ENCODE measurements at regions not wholly inside any gene's neighbourhood (a gene's known extent, or its start where the extent isn't known, plus 50 kb on each side); places are given as distances from the start of the nearest gene placed in this dataset.

DNA sequence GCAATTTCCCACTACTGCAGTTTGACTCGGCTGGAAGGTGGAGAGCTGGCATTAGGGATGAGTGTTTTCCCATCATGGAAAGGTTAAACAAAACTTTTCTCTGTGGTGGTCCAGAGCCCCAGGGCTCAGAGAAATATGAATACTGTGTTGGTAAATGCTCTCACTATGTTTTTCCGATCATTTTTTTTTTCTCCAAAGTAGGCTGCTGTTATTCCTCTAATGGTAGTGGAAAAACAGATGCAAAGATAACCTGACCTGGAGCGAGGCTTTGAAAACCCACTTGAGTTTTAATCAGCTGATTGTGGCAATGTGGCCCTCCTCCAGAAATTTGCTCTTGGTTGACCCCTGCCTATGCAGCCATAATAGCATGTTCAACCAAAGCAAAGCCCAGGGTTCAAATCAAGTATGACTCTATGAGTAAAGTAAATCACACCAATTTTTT is 320.8 kb upstream of the CTNNB1 start:
- DNase-seq: no peak
- Histone ChIP-seq H3K9me3 (no peaks in the 10 kb centered on the region), H3K27me3 (no peaks in the 10 kb centered on the region), H3K36me3 (no peaks in the 10 kb centered on the region), H3K4me3 (ENCODE audit: low read depth, low read length) (no peak overlapping the region), H3K4me1 (no peaks in the 10 kb centered on the region)
- TF ChIP-seq, protein P1, sequence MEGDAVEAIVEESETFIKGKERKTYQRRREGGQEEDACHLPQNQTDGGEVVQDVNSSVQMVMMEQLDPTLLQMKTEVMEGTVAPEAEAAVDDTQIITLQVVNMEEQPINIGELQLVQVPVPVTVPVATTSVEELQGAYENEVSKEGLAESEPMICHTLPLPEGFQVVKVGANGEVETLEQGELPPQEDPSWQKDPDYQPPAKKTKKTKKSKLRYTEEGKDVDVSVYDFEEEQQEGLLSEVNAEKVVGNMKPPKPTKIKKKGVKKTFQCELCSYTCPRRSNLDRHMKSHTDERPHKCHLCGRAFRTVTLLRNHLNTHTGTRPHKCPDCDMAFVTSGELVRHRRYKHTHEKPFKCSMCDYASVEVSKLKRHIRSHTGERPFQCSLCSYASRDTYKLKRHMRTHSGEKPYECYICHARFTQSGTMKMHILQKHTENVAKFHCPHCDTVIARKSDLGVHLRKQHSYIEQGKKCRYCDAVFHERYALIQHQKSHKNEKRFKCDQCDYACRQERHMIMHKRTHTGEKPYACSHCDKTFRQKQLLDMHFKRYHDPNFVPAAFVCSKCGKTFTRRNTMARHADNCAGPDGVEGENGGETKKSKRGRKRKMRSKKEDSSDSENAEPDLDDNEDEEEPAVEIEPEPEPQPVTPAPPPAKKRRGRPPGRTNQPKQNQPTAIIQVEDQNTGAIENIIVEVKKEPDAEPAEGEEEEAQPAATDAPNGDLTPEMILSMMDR (IDR thresholded peaks at IDR 0.05; ENCODE audit: low read depth, low read length): no peak

DNA sequence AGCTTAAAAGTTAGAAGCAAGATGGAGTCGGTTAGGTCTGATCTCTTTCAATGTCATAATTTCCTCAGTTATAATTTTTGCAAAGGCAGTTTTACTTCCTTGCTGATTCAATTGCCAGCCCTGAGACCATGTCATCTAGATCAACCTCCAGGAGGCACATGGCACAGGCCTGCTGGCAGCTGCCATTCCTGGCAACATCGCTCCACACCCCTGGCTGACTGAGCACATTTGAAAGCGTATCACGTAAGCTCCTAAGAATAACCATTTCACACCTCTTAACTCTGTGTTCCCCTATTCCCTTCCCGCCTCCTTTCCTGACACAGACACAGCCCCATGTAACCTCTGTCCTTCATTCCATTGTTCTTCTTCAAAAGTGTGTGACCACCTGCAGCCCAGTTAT is 313.9 kb upstream of the CTNNB1 start:
- Histone ChIP-seq H3K4me1 (no peaks in the 10 kb centered on the region), H3K9me3 (no peaks in the 10 kb centered on the region), H3K36me3 (no peaks in the 10 kb centered on the region), H3K27me3 (no peaks in the 10 kb centered on the region), H3K4me3 (ENCODE audit: low read depth, low read length) (no peak overlapping the region)
- DNase-seq: no peak
- TF ChIP-seq, protein P1 (IDR thresholded peaks at IDR 0.05; ENCODE audit: low read depth, low read length): no peak

DNA sequence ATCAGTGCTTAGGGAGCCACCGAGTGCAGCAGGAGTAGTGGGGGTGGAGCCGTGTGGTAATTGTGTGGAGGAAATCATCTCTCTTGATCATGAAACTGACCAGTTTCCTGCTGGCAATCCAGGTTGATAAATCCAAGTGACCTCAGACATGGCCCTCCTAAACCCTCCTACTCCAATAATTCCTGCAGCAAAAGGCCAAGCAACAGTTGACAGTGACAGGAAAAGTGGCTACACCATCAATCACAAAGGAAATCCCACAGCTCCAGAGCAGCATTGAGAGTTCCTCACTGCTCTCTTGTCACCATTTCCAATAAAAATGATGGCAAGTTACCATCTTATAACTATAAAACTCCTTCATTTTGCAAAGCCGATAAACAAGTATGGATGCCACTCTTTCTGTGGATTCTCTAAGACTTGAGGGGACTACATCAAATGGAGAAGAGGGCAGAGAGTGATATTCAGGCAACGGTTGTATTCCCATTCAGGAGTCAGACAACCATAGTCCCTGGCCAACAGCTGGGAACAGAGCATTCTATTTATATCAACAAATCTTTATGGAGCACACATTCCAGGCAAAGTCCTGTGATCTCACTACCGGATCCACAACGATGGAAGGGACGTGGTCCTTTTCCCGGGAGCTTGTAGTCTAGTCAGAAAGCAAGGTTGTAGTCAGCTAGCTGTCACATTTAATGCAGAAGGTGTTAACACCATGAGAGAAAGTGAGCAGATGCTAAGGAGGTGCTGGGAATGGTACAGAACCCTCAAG is 312.5 kb upstream of the CTNNB1 start:
- DNase-seq: no peak
- H3K9me3 ChIP-seq: no peaks in the 10 kb centered on the region
- H3K4me1 ChIP-seq: no peaks in the 10 kb centered on the region
- H3K27me3 ChIP-seq: no peaks in the 10 kb centered on the region
- TF ChIP-seq, protein P1 (IDR thresholded peaks at IDR 0.05; ENCODE audit: low read depth, low read length): no peak
- no peak overlapping the region for H3K4me3 ChIP-seq (ENCODE audit: low read depth, low read length)
- H3K36me3 ChIP-seq: no peaks in the 10 kb centered on the region

DNA sequence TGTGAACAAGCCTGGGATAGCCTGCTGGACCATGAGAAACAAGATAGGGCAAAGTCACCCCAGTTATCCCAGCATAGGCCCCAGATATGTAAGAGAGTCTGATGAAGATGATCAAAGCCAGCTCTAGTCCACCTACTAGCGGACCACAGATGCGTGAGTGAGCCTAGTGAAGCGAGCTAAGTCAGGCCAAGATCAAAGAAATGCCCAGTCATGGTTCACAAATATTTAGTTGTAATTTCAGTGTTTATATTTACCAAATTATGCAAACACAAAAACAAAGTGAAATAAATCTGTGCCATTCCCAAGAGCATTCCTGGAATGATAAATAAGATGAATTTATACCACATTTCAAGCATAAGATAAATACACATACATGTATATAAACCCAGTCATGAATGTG is 308.1 kb upstream of the CTNNB1 start:
- TF ChIP-seq, protein P1 (IDR thresholded peaks at IDR 0.05; ENCODE audit: low read depth, low read length): no peak
- Histone ChIP-seq H3K4me1 (no peaks in the 10 kb centered on the region), H3K4me3 (ENCODE audit: low read depth, low read length) (no peak overlapping the region), H3K27me3 (no peaks in the 10 kb centered on the region), H3K36me3 (no peaks in the 10 kb centered on the region), H3K9me3 (no peaks in the 10 kb centered on the region)
- no peak for DNase-seq

DNA sequence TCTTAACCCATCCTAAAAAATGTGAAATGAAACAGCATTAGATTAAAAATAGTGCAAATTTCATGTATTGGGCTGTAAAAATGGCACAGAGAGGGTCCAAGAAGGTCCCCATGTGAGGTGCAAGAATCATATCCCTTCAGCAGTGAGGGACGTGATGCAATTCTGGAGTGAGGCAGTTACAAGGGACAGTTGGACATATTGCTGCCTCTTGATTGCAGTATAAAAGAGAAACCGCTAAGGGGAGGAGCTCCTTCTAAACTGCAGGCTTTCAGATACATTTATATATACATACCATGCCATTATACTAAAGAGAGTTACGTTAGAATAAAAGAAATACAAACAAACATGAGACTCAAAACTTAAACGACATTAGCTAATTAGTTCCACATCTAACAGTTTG is 304.2 kb upstream of the CTNNB1 start:
- no peaks in the 10 kb centered on the region for H3K9me3 ChIP-seq
- no peak for DNase-seq
- no peaks in the 10 kb centered on the region for H3K36me3 ChIP-seq
- H3K27me3 ChIP-seq: no peaks in the 10 kb centered on the region
- H3K4me1 ChIP-seq: no peaks in the 10 kb centered on the region
- TF ChIP-seq, protein P1 (IDR thresholded peaks at IDR 0.05; ENCODE audit: low read depth, low read length): no peak
- no peak overlapping the region for H3K4me3 ChIP-seq (ENCODE audit: low read depth, low read length)

DNA sequence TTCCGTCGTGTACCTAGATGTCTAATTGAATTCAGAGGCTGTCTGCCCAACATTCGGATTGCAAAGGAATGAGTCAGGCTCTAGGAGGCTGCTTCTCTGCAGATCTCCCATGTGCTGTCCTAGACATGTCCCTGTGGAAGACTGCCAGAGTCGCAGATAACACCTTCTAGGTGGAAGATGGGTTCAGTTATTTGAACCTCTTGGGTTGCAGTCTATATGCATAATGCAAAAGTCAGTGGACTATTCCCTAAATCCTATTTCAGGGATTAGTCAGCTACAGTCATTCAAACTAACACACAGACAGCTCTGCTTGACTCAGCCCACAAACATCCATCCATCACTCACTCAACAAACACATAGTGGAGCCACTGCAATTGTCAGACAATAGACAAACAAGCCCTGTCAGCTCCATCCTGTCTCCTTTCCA is 300.0 kb upstream of the CTNNB1 start:
- TF ChIP-seq, protein P1 (IDR thresholded peaks at IDR 0.05; ENCODE audit: low read depth, low read length): no peak
- no peak for DNase-seq
- no peaks in the 10 kb centered on the region for H3K36me3 ChIP-seq
- no peak overlapping the region for H3K4me3 ChIP-seq (ENCODE audit: low read depth, low read length)
- H3K27me3 ChIP-seq: no peaks in the 10 kb centered on the region
- H3K9me3 ChIP-seq: no peaks in the 10 kb centered on the region
- H3K4me1 ChIP-seq: no peaks in the 10 kb centered on the region
